Right hindlimb (tissue), 1 donor: ENCODE measurements at regions not wholly inside any gene's neighbourhood (a gene's known extent, or its start where the extent isn't known, plus 50 kb on each side); places are given as distances from the start of the nearest gene placed in this dataset.
A peak's percentile ranks its signal among the peaks of the same experiment; 100 is the strongest.

Experiments
- DNase-seq: peaks from one replicate; pipeline ENCODE4 v3.0.0-alpha.2; 2018

- no peak for DNase-seq
Observed at GRCh38 chr5:174414315-174414710, 310.1 kb upstream of the MSX2 start.

GRCh38 chr5:174418809-174419539 lies 305.4 kb upstream of the MSX2 start:
- no peak for DNase-seq

GRCh38 chr5:174419540-174420132 lies 304.7 kb upstream of the MSX2 start:
- DNase-seq = peak; percentile 90

GRCh38 chr5:174420651-174421407 lies 303.6 kb upstream of the MSX2 start:
- DNase-seq = no peak

- DNase-seq = no peak
Observed at GRCh38 chr5:174421408-174421805, 303.0 kb upstream of the MSX2 start.

GRCh38 chr5:174423558-174423957 lies 300.8 kb upstream of the MSX2 start:
- peak; percentile 57 for DNase-seq

- peak; percentile 43 for DNase-seq
Observed at GRCh38 chr5:174424219-174425053, 299.9 kb upstream of the MSX2 start.

- DNase-seq = no peak
Observed at GRCh38 chr5:174425271-174425963, 299.0 kb upstream of the MSX2 start.

GRCh38 chr5:174425964-174426290 lies 298.5 kb upstream of the MSX2 start:
- no peak for DNase-seq

GRCh38 chr5:174426388-174426787 lies 298.0 kb upstream of the MSX2 start:
- DNase-seq = no peak

GRCh38 chr5:174426851-174427250 lies 297.5 kb upstream of the MSX2 start:
- DNase-seq = no peak

GRCh38 chr5:174427304-174427703 lies 297.1 kb upstream of the MSX2 start:
- no peak for DNase-seq

- DNase-seq = no peak
Observed at GRCh38 chr5:174428895-174429294, 295.5 kb upstream of the MSX2 start.

GRCh38 chr5:174430940-174431339 lies 293.4 kb upstream of the MSX2 start:
- DNase-seq = no peak

- DNase-seq = no peak
Observed at GRCh38 chr5:174431504-174431903, 292.9 kb upstream of the MSX2 start.

GRCh38 chr5:174433098-174433497 lies 291.3 kb upstream of the MSX2 start:
- no peak for DNase-seq

- DNase-seq = peak; percentile 47
Observed at GRCh38 chr5:174436750-174437149, 287.6 kb upstream of the MSX2 start.

GRCh38 chr5:174444479-174445188 lies 279.7 kb upstream of the MSX2 start:
- peak; percentile 35 for DNase-seq

GRCh38 chr5:174446446-174446845 lies 277.9 kb upstream of the MSX2 start:
- DNase-seq = no peak

- no peak for DNase-seq
Observed at GRCh38 chr5:174446988-174447387, 277.4 kb upstream of the MSX2 start.

- DNase-seq = no peak
Observed at GRCh38 chr5:174448041-174448440, 276.3 kb upstream of the MSX2 start.

GRCh38 chr5:174448662-174449061 lies 275.7 kb upstream of the MSX2 start:
- no peak for DNase-seq
